Neural progenitor cell (in vitro differentiated cells): ENCODE measurements at regions not wholly inside any gene's neighbourhood (a gene's known extent, or its start where the extent isn't known, plus 50 kb on each side); places are given as distances from the start of the nearest gene placed in this dataset.
A peak's percentile ranks its signal among the peaks of the same experiment; 100 is the strongest.
"Not testable (repeated sequence)": the region's sequence is repeated elsewhere in the genome, so short reads cannot be mapped to it uniquely, and the experiment has no call there.

Experiments
- DNase-seq: peaks from one replicate; pipeline ENCODE4 v3.0.0-alpha.2; 2016; ENCODE audit warnings: low spot score
- H2AFZ ChIP-seq: fragments of 200-600 bp; sonication (generic); replicated peaks from 2 replicates; pipeline ENCODE4 v1.6.1; 2016; ENCODE audit warnings: antibody characterized with exemption
- H3F3A ChIP-seq: fragments of 200-600 bp; sonication (generic); 2 replicates; pipeline ENCODE4 v1.6.1; 2016; ENCODE audit warnings: antibody characterized with exemption, low read depth
- H3K27ac ChIP-seq: fragments of 200-600 bp; sonication (generic); 2 replicates; pipeline ENCODE4 v1.5.1; 2016; ENCODE audit warnings: mild to moderate bottlenecking
- H3K27me3 ChIP-seq: fragments of 200-600 bp; sonication (generic); 2 replicates; pipeline ENCODE4 v1.6.1; 2016; ENCODE audit warnings: mild to moderate bottlenecking, moderate library complexity
- H3K36me3 ChIP-seq: fragments of 200-600 bp; sonication (generic); 2 replicates; pipeline ENCODE4 v1.5.1; 2016
- H3K4me1 ChIP-seq: fragments of 200-600 bp; sonication (generic); 2 replicates; pipeline ENCODE4 v1.6.1; 2016; ENCODE audit warnings: mixed run types
- H3K4me2 ChIP-seq: fragments of 200-600 bp; sonication (generic); 2 replicates; pipeline ENCODE4 v1.6.1; 2016
- H3K4me3 ChIP-seq: fragments of 200-600 bp; sonication (generic); 2 replicates; pipeline ENCODE4 v1.5.1; 2016
- H3K79me2 ChIP-seq: fragments of 200-600 bp; sonication (generic); 2 replicates; pipeline ENCODE4 v1.6.1; 2016; ENCODE audit warnings: low read depth
- H3K9ac ChIP-seq: fragments of 200-600 bp; sonication (generic); 2 replicates; pipeline ENCODE4 v1.6.1; 2016
- H3K9me3 ChIP-seq: fragments of 200-600 bp; sonication (generic); 2 replicates; pipeline ENCODE4 v1.5.1; 2016; ENCODE audit warnings: low read depth
- H4K20me1 ChIP-seq: fragments of 200-600 bp; sonication (generic); 2 replicates; pipeline ENCODE4 v1.6.1; 2016; ENCODE audit warnings: low read depth
- H3K27ac Mint-ChIP-seq: 3 replicates; pipeline ENCODE4 v1.8.0; 2021; ENCODE audit warnings: mixed read lengths
- H3K27me3 Mint-ChIP-seq: 2 replicates; pipeline ENCODE4 v1.8.0; 2022; ENCODE audit warnings: low read depth, mild to moderate bottlenecking, inconsistent platforms, moderate library complexity, mixed read lengths; ENCODE audit not compliant: insufficient read depth
- H3K36me3 Mint-ChIP-seq: 3 replicates; pipeline ENCODE4 v1.8.0; 2021; ENCODE audit warnings: mixed read lengths
- H3K4me1 Mint-ChIP-seq: 3 replicates; pipeline ENCODE4 v1.8.0; 2021; ENCODE audit warnings: mixed read lengths
- H3K4me3 Mint-ChIP-seq: 3 replicates; pipeline ENCODE4 v1.8.0; 2021; ENCODE audit warnings: mild to moderate bottlenecking, moderate library complexity, mixed read lengths
- H3K9me3 Mint-ChIP-seq: 3 replicates; pipeline ENCODE4 v1.8.0; 2020; ENCODE audit warnings: mixed read lengths
- EZH2 ChIP-seq: fragments of 200-600 bp; sonication (generic); IDR thresholded peaks from 2 replicates; pipeline ENCODE4 v1.6.1; 2017; ENCODE audit warnings: antibody characterized with exemption, mild to moderate bottlenecking, moderate library complexity
- EZH2phosphoT487 ChIP-seq: fragments of 200-600 bp; sonication (generic); IDR thresholded peaks from 2 replicates; pipeline ENCODE4 v1.6.1; 2017; ENCODE audit warnings: antibody characterized with exemption
- TF ChIP-seq, protein P1 (sequence below): fragments of 200-600 bp; sonication (generic); IDR thresholded peaks from 2 replicates; pipeline ENCODE4 v1.5.1; 2017; ENCODE audit warnings: antibody characterized with exemption, mild to moderate bottlenecking

DNA sequence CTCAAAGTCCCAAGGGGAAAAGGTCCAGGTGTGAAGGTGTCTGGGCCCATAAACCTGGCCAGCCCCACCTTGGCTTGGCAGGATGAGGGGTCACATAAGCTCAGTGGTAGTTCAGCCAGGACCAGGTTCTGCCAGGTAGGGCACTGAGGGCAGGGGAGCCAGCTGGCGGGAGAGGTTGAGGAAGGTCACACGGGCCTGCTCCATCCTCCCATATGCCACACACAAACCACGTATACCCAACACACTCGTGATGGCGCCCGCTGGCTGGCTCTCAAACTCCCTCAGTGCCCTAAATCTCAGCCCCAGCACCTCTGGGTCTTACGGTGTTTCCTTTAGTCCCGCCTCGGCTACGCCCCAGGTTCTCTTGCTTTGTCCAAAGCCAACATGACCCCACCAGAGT lies 160.5 kb downstream of the ZFP36L2 start:
- peaks cover 20% of the 10 kb centered on the region for H3K9me3 Mint-ChIP-seq
- H3K4me3 Mint-ChIP-seq = no peak overlapping the region
- H3F3A ChIP-seq = peaks cover 24% of the 10 kb centered on the region
- no peaks in the 10 kb centered on the region for H3K36me3 ChIP-seq
- H3K27ac ChIP-seq = peak overlapping the region; percentile 58
- H3K4me3 ChIP-seq = no peak overlapping the region
- no peaks in the 10 kb centered on the region for H3K79me2 ChIP-seq
- DNase-seq = no peak
- H3K4me1 Mint-ChIP-seq = peaks cover 26% of the 10 kb centered on the region
- no peak overlapping the region for H3K9ac ChIP-seq
- H2AFZ ChIP-seq = no peak overlapping the region
- peaks cover 15% of the 10 kb centered on the region for H3K27me3 Mint-ChIP-seq
- peaks cover 5% of the 10 kb centered on the region for H3K36me3 Mint-ChIP-seq
- H3K4me2 ChIP-seq = no peak overlapping the region
- H3K9me3 ChIP-seq = peaks cover 5% of the 10 kb centered on the region
- H3K4me1 ChIP-seq = peaks cover 28% of the 10 kb centered on the region
- peak overlapping the region; percentile 6 for H3K27ac Mint-ChIP-seq
- TF ChIP-seq EZH2 = no peak
- TF ChIP-seq, protein P1, sequence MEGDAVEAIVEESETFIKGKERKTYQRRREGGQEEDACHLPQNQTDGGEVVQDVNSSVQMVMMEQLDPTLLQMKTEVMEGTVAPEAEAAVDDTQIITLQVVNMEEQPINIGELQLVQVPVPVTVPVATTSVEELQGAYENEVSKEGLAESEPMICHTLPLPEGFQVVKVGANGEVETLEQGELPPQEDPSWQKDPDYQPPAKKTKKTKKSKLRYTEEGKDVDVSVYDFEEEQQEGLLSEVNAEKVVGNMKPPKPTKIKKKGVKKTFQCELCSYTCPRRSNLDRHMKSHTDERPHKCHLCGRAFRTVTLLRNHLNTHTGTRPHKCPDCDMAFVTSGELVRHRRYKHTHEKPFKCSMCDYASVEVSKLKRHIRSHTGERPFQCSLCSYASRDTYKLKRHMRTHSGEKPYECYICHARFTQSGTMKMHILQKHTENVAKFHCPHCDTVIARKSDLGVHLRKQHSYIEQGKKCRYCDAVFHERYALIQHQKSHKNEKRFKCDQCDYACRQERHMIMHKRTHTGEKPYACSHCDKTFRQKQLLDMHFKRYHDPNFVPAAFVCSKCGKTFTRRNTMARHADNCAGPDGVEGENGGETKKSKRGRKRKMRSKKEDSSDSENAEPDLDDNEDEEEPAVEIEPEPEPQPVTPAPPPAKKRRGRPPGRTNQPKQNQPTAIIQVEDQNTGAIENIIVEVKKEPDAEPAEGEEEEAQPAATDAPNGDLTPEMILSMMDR = no peak
- no peak for TF ChIP-seq EZH2phosphoT487
- H3K27me3 ChIP-seq = no peaks in the 10 kb centered on the region
- no peaks in the 10 kb centered on the region for H4K20me1 ChIP-seq

DNA sequence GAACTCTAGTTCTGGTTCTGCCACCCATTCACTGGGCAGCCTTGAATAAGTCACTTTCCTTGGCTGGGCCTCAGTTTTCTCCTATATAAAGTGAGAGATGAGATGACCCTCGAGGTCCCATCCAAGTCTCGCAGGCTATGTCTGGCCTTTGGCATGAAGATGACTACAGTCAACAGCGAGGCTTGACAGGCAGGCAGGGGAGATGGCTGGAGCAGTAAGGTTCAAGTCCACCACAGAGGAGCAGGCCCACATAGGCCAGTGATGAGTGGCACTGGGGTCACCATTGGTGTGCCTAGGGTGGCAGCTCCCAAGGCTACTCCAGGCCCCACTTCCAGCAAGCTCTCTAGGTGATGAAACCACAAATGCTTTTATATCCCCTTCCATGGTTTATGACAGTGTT lies 161.4 kb downstream of the ZFP36L2 start:
- H3K4me3 ChIP-seq = no peak overlapping the region
- H3K9ac ChIP-seq = no peak overlapping the region
- no peaks in the 10 kb centered on the region for H3K79me2 ChIP-seq
- no peak overlapping the region for H3K4me3 Mint-ChIP-seq
- no peak for DNase-seq
- H3K27ac ChIP-seq = no peak overlapping the region
- H3K27ac Mint-ChIP-seq = no peak overlapping the region
- H3K36me3 ChIP-seq = no peaks in the 10 kb centered on the region
- peaks cover 5% of the 10 kb centered on the region for H3K9me3 ChIP-seq
- H3K4me2 ChIP-seq = no peak overlapping the region
- peaks cover 24% of the 10 kb centered on the region for H3F3A ChIP-seq
- TF ChIP-seq EZH2phosphoT487 (no peak), EZH2 (no peak)
- TF ChIP-seq, protein P1 = no peak
- peaks cover 17% of the 10 kb centered on the region for H3K27me3 Mint-ChIP-seq
- peaks cover 27% of the 10 kb centered on the region for H3K4me1 ChIP-seq
- H3K4me1 Mint-ChIP-seq = peaks cover 20% of the 10 kb centered on the region
- H3K27me3 ChIP-seq = no peaks in the 10 kb centered on the region
- no peaks in the 10 kb centered on the region for H4K20me1 ChIP-seq
- H3K9me3 Mint-ChIP-seq = peaks cover 25% of the 10 kb centered on the region
- no peak overlapping the region for H2AFZ ChIP-seq
- peaks cover 5% of the 10 kb centered on the region for H3K36me3 Mint-ChIP-seq

DNA sequence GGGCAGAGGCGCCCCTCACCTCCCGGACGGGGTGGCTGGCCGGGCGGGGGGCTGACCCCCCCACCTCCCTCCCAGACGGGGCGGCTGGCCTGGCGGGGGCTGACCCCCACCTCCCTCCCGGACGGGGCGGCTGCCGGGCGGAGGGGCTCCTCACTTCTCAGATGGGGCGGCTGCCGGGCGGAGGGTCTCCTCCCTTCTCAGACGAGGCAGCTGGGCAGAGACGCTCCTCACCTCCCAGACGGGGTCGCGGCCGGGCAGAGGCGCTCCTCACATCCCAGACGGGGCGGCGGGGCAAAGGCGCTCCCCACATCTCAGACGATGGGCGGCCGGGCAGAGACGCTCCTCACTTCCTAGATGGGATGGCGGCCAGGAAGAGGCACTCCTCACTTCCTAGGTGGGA lies 163.3 kb downstream of the ZFP36L2 start:
- H3K9me3 ChIP-seq, H4K20me1 ChIP-seq, H3K27ac Mint-ChIP-seq, H3K4me3 Mint-ChIP-seq, DNase-seq, H3K4me3 ChIP-seq, H3K36me3 ChIP-seq, H3K36me3 Mint-ChIP-seq, H3K4me2 ChIP-seq, H3K79me2 ChIP-seq, H2AFZ ChIP-seq, H3K9ac ChIP-seq, H3K27ac ChIP-seq, H3K27me3 ChIP-seq: not testable (repeated sequence)
- Histone ChIP-seq H3F3A (peaks cover 34% of the 10 kb centered on the region), H3K4me1 (peaks cover 24% of the 10 kb centered on the region)
- peaks cover 27% of the 10 kb centered on the region for H3K4me1 Mint-ChIP-seq
- H3K9me3 Mint-ChIP-seq = peaks cover 29% of the 10 kb centered on the region
- peaks cover 17% of the 10 kb centered on the region for H3K27me3 Mint-ChIP-seq

DNA sequence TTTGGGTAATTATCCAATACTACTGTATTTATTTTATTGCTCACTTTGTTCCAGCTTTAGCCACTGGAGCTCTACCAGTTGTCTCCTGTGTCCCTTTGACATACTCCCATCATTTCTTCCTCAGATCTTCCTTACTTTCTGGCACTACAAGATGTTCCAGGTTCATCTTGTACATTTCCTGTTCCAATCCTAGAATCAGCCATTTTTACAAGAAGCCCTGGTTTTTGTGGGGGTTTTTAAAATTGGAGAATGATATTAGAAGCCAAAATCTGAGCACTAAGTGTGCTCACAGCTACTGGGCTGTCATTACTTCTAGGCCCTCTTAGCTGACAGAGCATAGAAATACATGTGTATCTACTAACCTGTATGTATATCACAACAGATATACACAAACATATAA lies 164.3 kb downstream of the ZFP36L2 start:
- H3K4me1 Mint-ChIP-seq = peaks cover 28% of the 10 kb centered on the region
- no peak overlapping the region for H3K4me3 ChIP-seq
- H3K27me3 Mint-ChIP-seq = peaks cover 16% of the 10 kb centered on the region
- no peak overlapping the region for H3K27ac ChIP-seq
- no peak for TF ChIP-seq EZH2
- no peak for TF ChIP-seq EZH2phosphoT487
- TF ChIP-seq, protein P1 = no peak
- no peaks in the 10 kb centered on the region for H3K27me3 ChIP-seq
- H3K9ac ChIP-seq = no peak overlapping the region
- no peak overlapping the region for H2AFZ ChIP-seq
- peaks cover 29% of the 10 kb centered on the region for H3K9me3 Mint-ChIP-seq
- peaks cover 26% of the 10 kb centered on the region for H3K4me1 ChIP-seq
- peaks cover 28% of the 10 kb centered on the region for H3F3A ChIP-seq
- DNase-seq = no peak
- H3K9me3 ChIP-seq = peaks cover 5% of the 10 kb centered on the region
- H4K20me1 ChIP-seq = no peaks in the 10 kb centered on the region
- no peak overlapping the region for H3K4me2 ChIP-seq
- H3K36me3 Mint-ChIP-seq = peaks cover 7% of the 10 kb centered on the region
- H3K79me2 ChIP-seq = no peaks in the 10 kb centered on the region
- H3K27ac Mint-ChIP-seq = no peak overlapping the region
- no peak overlapping the region for H3K4me3 Mint-ChIP-seq
- no peaks in the 10 kb centered on the region for H3K36me3 ChIP-seq
